ENCODE measurements at regions not wholly inside any gene's neighbourhood (a gene's known extent, or its start where the extent isn't known, plus 50 kb on each side); places are given as distances from the start of the nearest gene placed in this dataset.

GRCh38 chr2:134193006-134193405, 60.9 kb upstream of the MGAT5 start:
- DNase-seq, result no peak

- no peak for DNase-seq
Observed at GRCh38 chr2:134194519-134194918, 59.4 kb upstream of the MGAT5 start.

GRCh38 chr2:134195341-134195740, 58.5 kb upstream of the MGAT5 start:
- DNase-seq, result no peak

GRCh38 chr2:134197445-134197844, 56.4 kb upstream of the MGAT5 start:
- DNase-seq, result no peak

GRCh38 chr2:134198006-134198634, 55.8 kb upstream of the MGAT5 start:
- DNase-seq, result no peak

- no peak for DNase-seq
Observed at GRCh38 chr2:134199123-134199522, 54.7 kb upstream of the MGAT5 start.

GRCh38 chr2:134200036-134200618, 53.7 kb upstream of the MGAT5 start:
- DNase-seq, result no peak

GRCh38 chr2:134201533-134201932, 52.3 kb upstream of the MGAT5 start:
- peak; percentile 36 for DNase-seq

GRCh38 chr2:134202371-134202770, 51.5 kb upstream of the MGAT5 start:
- DNase-seq, result no peak

- DNase-seq, result no peak
Observed at GRCh38 chr2:134203175-134203574, 50.7 kb upstream of the MGAT5 start.
